Spleen (tissue), 7 donors: ENCODE measurements at regions not wholly inside any gene's neighbourhood (a gene's known extent, or its start where the extent isn't known, plus 50 kb on each side); places are given as distances from the start of the nearest gene placed in this dataset.

ENCODE experiments used
- POLR2A ChIP-seq, 3 donors: fragments of 450-650 bp; IDR thresholded peaks; one replicate each; pipeline ENCODE4 v1.5.1; 2017; ENCODE audit warnings: antibody characterized with exemption in 3 of 3, mild to moderate bottlenecking in 1 of 3
- POLR2AphosphoS5 ChIP-seq, 3 donors: sonication (generic); formaldehyde crosslinking; IDR thresholded peaks; one replicate each; pipeline ENCODE4 v1.5.1; 2017; ENCODE audit warnings: antibody characterized with exemption in 3 of 3
- TF ChIP-seq, protein P1 (sequence below), 11 experiments: fragments of 200-600 bp in 7 of 11; fragments of 450-650 bp in 4 of 11; sonication (generic) in 4 of 11; IDR thresholded peaks in 8 of 11; conservative IDR thresholded peaks in 3 of 11; 1 replicate in 7 of 11; 2 replicates in 4 of 11; pipeline versions ENCODE4 v1.4.0 to v1.8.0; 2016 to 2021; ENCODE audit warnings: antibody characterized with exemption in 11 of 11, inconsistent platforms in 4 of 11, mild to moderate bottlenecking in 1 of 11
- donor health status: DM: no; HTN: no; CAD: no; lungs with moderate emphysema.
- donor health status: DM: no; HTN: no; CAD: no.
- donor health status: DM: no; HTN: no; CAD: no.

DNA sequence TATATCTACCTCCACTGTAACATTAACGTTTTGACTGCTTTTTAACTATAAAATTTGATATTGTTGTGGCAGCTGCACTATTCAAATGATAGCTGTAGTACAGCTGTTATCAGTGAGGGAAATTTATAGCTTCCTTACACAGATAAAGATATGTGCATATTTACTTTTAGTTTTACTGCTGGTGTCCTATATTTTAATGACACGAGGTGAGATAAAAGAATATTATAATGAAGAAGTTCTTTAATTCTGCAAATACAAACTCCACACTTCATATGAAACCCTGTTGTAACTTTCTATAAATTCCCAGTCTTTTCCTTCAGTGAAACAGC lies 427.8 kb upstream of the ZEB2 start:
- TF ChIP-seq POLR2A (IDR thresholded peaks at IDR 0.05) (no peak), POLR2AphosphoS5 (IDR thresholded peaks at IDR 0.05) (no peak)
- TF ChIP-seq, protein P1, sequence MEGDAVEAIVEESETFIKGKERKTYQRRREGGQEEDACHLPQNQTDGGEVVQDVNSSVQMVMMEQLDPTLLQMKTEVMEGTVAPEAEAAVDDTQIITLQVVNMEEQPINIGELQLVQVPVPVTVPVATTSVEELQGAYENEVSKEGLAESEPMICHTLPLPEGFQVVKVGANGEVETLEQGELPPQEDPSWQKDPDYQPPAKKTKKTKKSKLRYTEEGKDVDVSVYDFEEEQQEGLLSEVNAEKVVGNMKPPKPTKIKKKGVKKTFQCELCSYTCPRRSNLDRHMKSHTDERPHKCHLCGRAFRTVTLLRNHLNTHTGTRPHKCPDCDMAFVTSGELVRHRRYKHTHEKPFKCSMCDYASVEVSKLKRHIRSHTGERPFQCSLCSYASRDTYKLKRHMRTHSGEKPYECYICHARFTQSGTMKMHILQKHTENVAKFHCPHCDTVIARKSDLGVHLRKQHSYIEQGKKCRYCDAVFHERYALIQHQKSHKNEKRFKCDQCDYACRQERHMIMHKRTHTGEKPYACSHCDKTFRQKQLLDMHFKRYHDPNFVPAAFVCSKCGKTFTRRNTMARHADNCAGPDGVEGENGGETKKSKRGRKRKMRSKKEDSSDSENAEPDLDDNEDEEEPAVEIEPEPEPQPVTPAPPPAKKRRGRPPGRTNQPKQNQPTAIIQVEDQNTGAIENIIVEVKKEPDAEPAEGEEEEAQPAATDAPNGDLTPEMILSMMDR (IDR thresholded peaks at IDR 0.05 in 8 of 11, conservative IDR thresholded peaks at IDR 0.05 in 3 of 11): no peak
